Parathyroid adenoma (tissue), 2 donors: ENCODE measurements at regions not wholly inside any gene's neighbourhood (a gene's known extent, or its start where the extent isn't known, plus 50 kb on each side); places are given as distances from the start of the nearest gene placed in this dataset.

Experiments used
- H2AFZ ChIP-seq: fragments of 300-600 bp; sonication (generic); one replicate; pipeline ENCODE4 v1.7.0; 2017; ENCODE audit warnings: antibody characterized with exemption, mild to moderate bottlenecking
- H3K27ac ChIP-seq: fragments of 300-600 bp; sonication (generic); one replicate; pipeline ENCODE4 v1.7.0; 2017
- H3K27me3 ChIP-seq: fragments of 300-600 bp; sonication (generic); one replicate; pipeline ENCODE4 v1.7.0; 2017; ENCODE audit warnings: low read length; ENCODE audit not compliant: control insufficient read depth, insufficient read depth
- H3K36me3 ChIP-seq: fragments of 300-600 bp; sonication (generic); one replicate; pipeline ENCODE4 v1.7.0; 2017; ENCODE audit warnings: low read length; ENCODE audit not compliant: control insufficient read depth, insufficient read depth
- H3K4me1 ChIP-seq: fragments of 300-600 bp; sonication (generic); one replicate; pipeline ENCODE4 v1.7.0; 2017; ENCODE audit warnings: control low read depth
- H3K4me2 ChIP-seq: fragments of 300-600 bp; sonication (generic); one replicate; pipeline ENCODE4 v1.7.0; 2017; ENCODE audit warnings: low read length
- H3K4me3 ChIP-seq: fragments of 300-600 bp; sonication (generic); one replicate; pipeline ENCODE4 v1.7.0; 2017; ENCODE audit warnings: low read depth, low read length
- H3K79me2 ChIP-seq: fragments of 300-600 bp; sonication (generic); one replicate; pipeline ENCODE4 v1.7.0; 2017; ENCODE audit warnings: control low read depth
- H3K9ac ChIP-seq: fragments of 300-600 bp; sonication (generic); one replicate; pipeline ENCODE4 v1.7.0; 2017; ENCODE audit warnings: mild to moderate bottlenecking
- H3K9me3 ChIP-seq: fragments of 300-600 bp; sonication (generic); one replicate; pipeline ENCODE4 v1.7.0; 2017; ENCODE audit warnings: low read length; ENCODE audit not compliant: control insufficient read depth
- CTCF ChIP-seq: fragments of 300-600 bp; sonication (generic); IDR thresholded peaks from one replicate; pipeline ENCODE4 v1.7.0; 2017; ENCODE audit warnings: antibody characterized with exemption, mild to moderate bottlenecking
- donor health status: primary hyperparathyroidism.

GRCh38 chr19:30873691-30874090 is 475.5 kb downstream of the TSHZ3 start:
- no peaks in the 10 kb centered on the region for H3K36me3 ChIP-seq
- no peaks in the 10 kb centered on the region for H3K4me1 ChIP-seq
- no peak overlapping the region for H3K4me2 ChIP-seq
- H3K79me2 ChIP-seq, result no peaks in the 10 kb centered on the region
- no peak overlapping the region for H3K27ac ChIP-seq
- H3K27me3 ChIP-seq, result no peaks in the 10 kb centered on the region
- H3K9ac ChIP-seq, result no peak overlapping the region
- H3K9me3 ChIP-seq, result no peaks in the 10 kb centered on the region
- H3K4me3 ChIP-seq, result no peak overlapping the region
- TF ChIP-seq CTCF, result no peak
- H2AFZ ChIP-seq, result no peak overlapping the region

GRCh38 chr19:30873003-30873402 is 476.2 kb downstream of the TSHZ3 start:
- H2AFZ ChIP-seq, result no peak overlapping the region
- H3K4me3 ChIP-seq, result no peak overlapping the region
- H3K9ac ChIP-seq, result no peak overlapping the region
- no peaks in the 10 kb centered on the region for H3K27me3 ChIP-seq
- no peak overlapping the region for H3K27ac ChIP-seq
- H3K4me2 ChIP-seq, result no peak overlapping the region
- TF ChIP-seq CTCF, result no peak
- no peaks in the 10 kb centered on the region for H3K36me3 ChIP-seq
- H3K4me1 ChIP-seq, result no peaks in the 10 kb centered on the region
- no peaks in the 10 kb centered on the region for H3K9me3 ChIP-seq
- no peaks in the 10 kb centered on the region for H3K79me2 ChIP-seq

DNA sequence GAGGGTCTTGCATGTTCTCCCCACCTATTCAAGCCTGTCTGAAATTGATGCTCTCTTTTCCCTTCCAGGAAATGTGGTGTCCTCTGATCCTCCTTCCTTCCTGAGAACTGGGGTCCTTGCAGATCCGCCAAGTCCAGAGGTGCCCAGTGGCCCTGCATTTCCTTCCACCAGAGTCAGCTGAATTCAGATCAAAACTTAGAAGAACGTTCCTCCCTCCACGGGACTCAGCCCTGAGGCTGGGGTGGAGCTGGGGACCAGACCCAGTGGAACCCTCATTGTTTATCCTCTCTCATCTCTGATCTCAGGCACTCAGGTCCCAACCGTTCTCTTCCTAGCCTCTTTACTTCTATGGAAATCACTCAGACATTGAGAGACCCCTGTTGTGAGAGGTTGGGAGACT is 477.3 kb downstream of the TSHZ3 start:
- Histone ChIP-seq H3K79me2 (no peaks in the 10 kb centered on the region), H3K4me1 (no peaks in the 10 kb centered on the region), H3K4me2 (no peak overlapping the region), H3K27me3 (no peaks in the 10 kb centered on the region), H3K9me3 (no peaks in the 10 kb centered on the region), H3K4me3 (no peak overlapping the region), H3K9ac (no peak overlapping the region), H2AFZ (no peak overlapping the region), H3K36me3 (no peaks in the 10 kb centered on the region), H3K27ac (no peak overlapping the region)
- TF ChIP-seq CTCF, result no peak

- H3K79me2 ChIP-seq, result no peaks in the 10 kb centered on the region
- TF ChIP-seq CTCF, result no peak
- H3K27ac ChIP-seq, result no peak overlapping the region
- H3K9me3 ChIP-seq, result no peaks in the 10 kb centered on the region
- H3K4me2 ChIP-seq, result no peak overlapping the region
- no peaks in the 10 kb centered on the region for H3K4me1 ChIP-seq
- no peaks in the 10 kb centered on the region for H3K27me3 ChIP-seq
- H2AFZ ChIP-seq, result no peak overlapping the region
- no peaks in the 10 kb centered on the region for H3K36me3 ChIP-seq
- no peak overlapping the region for H3K9ac ChIP-seq
- no peak overlapping the region for H3K4me3 ChIP-seq
Observed at GRCh38 chr19:30870876-30871275, 478.4 kb downstream of the TSHZ3 start.

DNA sequence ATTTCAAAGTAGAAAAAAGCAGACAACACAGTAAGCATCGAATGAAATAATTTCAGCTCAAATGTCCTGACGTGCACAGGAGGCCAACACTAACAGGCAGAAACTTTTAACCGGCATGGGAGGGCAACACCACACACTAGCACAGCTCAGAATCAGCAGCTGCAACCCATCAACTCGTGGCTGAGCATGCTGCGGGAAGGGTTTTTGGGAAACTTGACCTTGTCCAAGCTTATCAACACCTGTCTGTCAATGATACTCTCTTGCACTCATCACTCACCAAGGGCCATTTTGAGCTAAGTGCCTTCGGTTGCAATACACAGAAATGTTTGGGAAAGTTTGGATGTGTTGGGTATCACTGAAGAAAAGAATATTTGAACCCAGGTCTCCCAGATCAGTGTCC is 483.7 kb downstream of the TSHZ3 start:
- Histone ChIP-seq H3K79me2 (no peaks in the 10 kb centered on the region), H3K27me3 (no peaks in the 10 kb centered on the region), H3K9ac (no peak overlapping the region), H3K36me3 (no peaks in the 10 kb centered on the region), H3K4me1 (no peaks in the 10 kb centered on the region), H3K9me3 (no peaks in the 10 kb centered on the region), H3K27ac (no peak overlapping the region), H2AFZ (no peak overlapping the region), H3K4me3 (no peak overlapping the region), H3K4me2 (no peak overlapping the region)
- TF ChIP-seq CTCF, result no peak
